Activated naive CD4-positive, alpha-beta T cell treated with anti-CD3 and anti-CD28 coated beads, Interleukin-2, amount 50 U/mL, for 24 hours (primary cell): ENCODE measurements at regions not wholly inside any gene's neighbourhood (a gene's known extent, or its start where the extent isn't known, plus 50 kb on each side); places are given as distances from the start of the nearest gene placed in this dataset.
A peak's percentile ranks its signal among the peaks of the same experiment; 100 is the strongest.

Source experiments
- H3K27ac Mint-ChIP-seq: one replicate; pipeline ENCODE4 v1.8.0; 2021; ENCODE audit warnings: mild to moderate bottlenecking, mixed read lengths
- H3K27me3 Mint-ChIP-seq: one replicate; pipeline ENCODE4 v1.8.0; 2021; ENCODE audit warnings: mixed read lengths
- H3K36me3 Mint-ChIP-seq: one replicate; pipeline ENCODE4 v1.8.0; 2021; ENCODE audit warnings: mixed read lengths
- H3K4me1 Mint-ChIP-seq: one replicate; pipeline ENCODE4 v1.8.0; 2021; ENCODE audit warnings: mixed read lengths
- H3K4me3 Mint-ChIP-seq: one replicate; pipeline ENCODE4 v1.8.0; 2021; ENCODE audit warnings: mild to moderate bottlenecking, mixed read lengths
- H3K9me3 Mint-ChIP-seq: one replicate; pipeline ENCODE4 v1.8.0; 2021; ENCODE audit warnings: mixed read lengths

GRCh38 chr3:44065311-44066094 lies 176.2 kb upstream of the TOPAZ1 start:
- Mint-ChIP-seq H3K36me3 (no peaks in the 10 kb centered on the region), H3K27ac (peak overlapping the region; percentile 43), H3K4me3 (no peak overlapping the region), H3K4me1 (peaks cover 3% of the 10 kb centered on the region), H3K9me3 (no peaks in the 10 kb centered on the region), H3K27me3 (no peaks in the 10 kb centered on the region)

- no peaks in the 10 kb centered on the region for H3K4me1 Mint-ChIP-seq
- no peak overlapping the region for H3K4me3 Mint-ChIP-seq
- no peaks in the 10 kb centered on the region for H3K27me3 Mint-ChIP-seq
- no peaks in the 10 kb centered on the region for H3K9me3 Mint-ChIP-seq
- H3K27ac Mint-ChIP-seq = no peak overlapping the region
- no peaks in the 10 kb centered on the region for H3K36me3 Mint-ChIP-seq
These were observed 174.9 kb upstream of the TOPAZ1 start for GRCh38 chr3:44066806-44067205.

DNA sequence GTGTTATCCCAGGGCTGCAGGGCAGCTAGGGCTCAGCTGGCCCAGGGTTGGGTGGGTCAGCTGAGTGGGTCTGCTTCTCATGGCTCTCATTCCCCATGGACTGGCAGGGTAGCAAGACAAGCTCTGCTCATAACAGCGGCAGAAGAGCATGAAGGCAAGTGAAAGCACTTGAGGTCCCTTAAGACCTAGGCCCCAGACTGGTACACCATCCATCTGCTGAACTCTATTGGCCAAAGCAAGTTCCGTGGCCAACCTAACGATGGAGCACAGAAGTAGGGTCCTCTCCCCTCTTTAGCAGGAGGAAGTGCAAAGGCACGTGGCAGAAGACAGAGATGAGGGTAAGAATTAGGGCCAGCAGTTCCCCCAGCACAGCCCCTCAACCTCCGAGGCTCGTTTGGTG lies 174.3 kb upstream of the TOPAZ1 start:
- Mint-ChIP-seq H3K4me1 (no peaks in the 10 kb centered on the region), H3K9me3 (no peaks in the 10 kb centered on the region), H3K36me3 (no peaks in the 10 kb centered on the region), H3K27ac (no peak overlapping the region), H3K4me3 (no peak overlapping the region), H3K27me3 (no peaks in the 10 kb centered on the region)

DNA sequence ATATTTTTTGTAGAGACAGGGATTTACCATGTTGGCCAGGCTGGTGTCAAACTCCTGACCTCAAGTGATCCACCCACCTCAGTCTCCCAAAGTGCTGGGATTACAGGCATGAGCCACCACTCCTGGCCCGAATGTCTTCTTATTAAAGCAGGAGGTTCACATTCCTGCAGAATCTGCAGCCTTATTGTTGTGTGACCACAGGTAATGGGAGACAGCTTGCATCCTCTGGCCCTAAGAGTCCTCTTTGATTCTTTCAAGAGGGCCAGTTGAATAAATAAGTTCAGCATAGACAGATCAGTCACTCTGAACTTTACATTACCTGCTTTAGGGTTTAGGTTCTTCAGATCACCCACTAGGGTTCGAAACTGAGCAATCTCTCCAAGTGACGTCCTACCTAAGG lies 172.9 kb upstream of the TOPAZ1 start:
- Mint-ChIP-seq H3K4me1 (no peaks in the 10 kb centered on the region), H3K4me3 (no peak overlapping the region), H3K27me3 (no peaks in the 10 kb centered on the region), H3K36me3 (no peaks in the 10 kb centered on the region), H3K27ac (no peak overlapping the region), H3K9me3 (no peaks in the 10 kb centered on the region)

GRCh38 chr3:44069276-44069675 lies 172.4 kb upstream of the TOPAZ1 start:
- H3K36me3 Mint-ChIP-seq = no peaks in the 10 kb centered on the region
- H3K27me3 Mint-ChIP-seq = no peaks in the 10 kb centered on the region
- H3K4me3 Mint-ChIP-seq = no peak overlapping the region
- H3K9me3 Mint-ChIP-seq = no peaks in the 10 kb centered on the region
- no peak overlapping the region for H3K27ac Mint-ChIP-seq
- H3K4me1 Mint-ChIP-seq = no peaks in the 10 kb centered on the region

DNA sequence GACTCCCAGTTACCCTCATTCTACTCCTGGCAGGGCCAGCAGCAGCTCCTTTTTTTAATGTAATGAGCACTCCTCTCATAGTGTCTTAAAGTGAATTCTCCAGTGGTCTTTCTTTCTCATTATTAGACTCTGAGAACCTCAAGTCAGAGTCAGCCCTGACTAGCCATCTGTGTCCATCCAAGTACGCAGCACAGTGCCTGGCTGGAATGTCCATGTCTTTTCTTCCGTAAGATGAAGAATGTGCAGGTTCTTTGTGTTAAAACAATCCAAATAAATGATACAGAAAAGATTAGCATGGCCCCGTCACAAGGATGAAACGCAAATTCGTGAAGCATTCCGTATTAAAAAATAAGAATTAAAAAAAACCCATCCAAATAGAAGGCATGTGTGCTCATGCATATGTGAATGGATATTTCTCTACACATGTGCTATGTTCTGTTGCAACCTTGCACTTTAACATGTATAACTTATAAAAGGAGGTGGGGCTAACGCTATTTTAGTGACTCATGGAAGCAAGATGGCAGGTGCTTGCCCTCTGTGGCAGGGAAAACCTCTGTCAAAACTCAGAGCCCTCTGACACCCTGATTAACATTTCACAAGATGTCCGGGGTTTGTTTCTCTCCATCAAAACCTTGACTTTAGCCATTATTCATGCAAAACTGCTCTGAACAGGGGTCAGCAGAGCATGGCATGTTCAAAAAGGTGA lies 170.7 kb upstream of the TOPAZ1 start:
- Mint-ChIP-seq H3K4me1 (no peaks in the 10 kb centered on the region), H3K4me3 (no peak overlapping the region), H3K27ac (no peak overlapping the region), H3K9me3 (no peaks in the 10 kb centered on the region), H3K36me3 (no peaks in the 10 kb centered on the region), H3K27me3 (no peaks in the 10 kb centered on the region)

DNA sequence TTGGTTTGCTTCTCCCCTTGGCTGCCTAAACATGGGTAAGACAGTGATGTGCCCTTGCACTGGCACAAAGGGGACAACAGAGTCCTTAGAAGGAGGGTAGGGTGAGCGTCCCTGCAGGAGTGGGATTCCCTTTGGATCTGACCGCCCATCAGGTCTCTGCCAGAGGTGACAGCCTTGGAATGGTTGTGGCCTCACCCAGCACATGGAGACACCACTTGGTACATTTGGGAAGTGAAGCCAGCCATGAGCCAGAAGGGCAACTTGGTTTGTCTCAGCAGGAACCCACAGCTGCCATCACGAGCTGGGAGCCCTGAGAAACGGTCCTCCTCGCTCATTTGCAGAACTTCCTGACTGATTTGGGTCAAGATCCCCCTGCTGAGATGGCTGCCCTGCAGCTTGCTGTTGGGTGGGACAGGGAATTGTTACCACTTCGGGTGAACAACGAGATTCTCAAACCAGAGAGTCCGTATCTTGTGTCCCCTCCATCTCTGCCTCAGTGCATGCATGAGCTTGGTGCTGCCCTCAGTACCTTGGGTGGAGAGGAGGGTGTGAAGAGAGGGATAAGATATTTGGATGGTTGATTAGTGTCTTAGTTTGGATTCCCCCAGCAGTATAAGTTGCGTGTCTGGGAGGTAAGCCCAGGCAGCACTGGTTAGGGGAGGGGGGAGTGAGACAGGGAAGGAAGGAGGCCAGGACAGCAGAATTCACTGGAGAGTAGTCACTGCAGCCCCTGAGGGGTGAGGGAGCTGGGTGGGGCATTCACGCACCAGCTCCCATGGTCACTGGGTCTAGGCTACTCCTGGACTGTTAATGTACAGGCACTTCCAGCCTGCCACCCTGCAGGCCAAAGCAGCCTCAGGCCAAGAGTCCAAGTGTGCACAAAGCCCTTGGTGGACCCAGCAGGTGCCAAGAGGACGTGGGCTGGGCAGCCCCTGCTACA lies 168.8 kb upstream of the TOPAZ1 start:
- Mint-ChIP-seq H3K27ac (no peak overlapping the region), H3K4me1 (no peaks in the 10 kb centered on the region), H3K9me3 (no peaks in the 10 kb centered on the region), H3K36me3 (no peaks in the 10 kb centered on the region), H3K27me3 (no peaks in the 10 kb centered on the region), H3K4me3 (no peak overlapping the region)

DNA sequence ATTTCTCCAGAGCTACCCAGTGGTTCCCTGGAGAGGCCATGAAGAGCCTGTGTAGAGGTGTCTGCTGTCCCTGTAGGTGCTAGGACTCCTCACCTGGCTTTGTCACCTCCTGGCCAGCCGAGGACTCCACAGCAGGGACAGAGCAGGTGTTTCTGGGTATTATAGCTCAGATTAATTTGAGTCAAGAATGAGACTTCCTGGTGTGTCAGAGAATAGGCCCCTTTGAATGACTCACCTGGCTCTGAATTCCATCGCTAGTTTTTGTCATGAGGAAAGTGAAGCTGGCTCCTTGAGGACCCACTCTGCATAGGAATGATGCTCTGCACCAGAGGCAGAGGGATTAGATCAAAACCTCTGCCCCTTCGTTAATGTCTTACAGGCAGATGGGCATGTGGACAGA lies 167.5 kb upstream of the TOPAZ1 start:
- Mint-ChIP-seq H3K27ac (no peak overlapping the region), H3K9me3 (no peaks in the 10 kb centered on the region), H3K4me1 (no peaks in the 10 kb centered on the region), H3K27me3 (no peaks in the 10 kb centered on the region), H3K36me3 (no peaks in the 10 kb centered on the region), H3K4me3 (no peak overlapping the region)

- Mint-ChIP-seq H3K9me3 (no peaks in the 10 kb centered on the region), H3K4me1 (no peaks in the 10 kb centered on the region), H3K4me3 (no peak overlapping the region), H3K36me3 (no peaks in the 10 kb centered on the region), H3K27ac (no peak overlapping the region), H3K27me3 (no peaks in the 10 kb centered on the region)
These were observed 165.4 kb upstream of the TOPAZ1 start for GRCh38 chr3:44076221-44076829.

DNA sequence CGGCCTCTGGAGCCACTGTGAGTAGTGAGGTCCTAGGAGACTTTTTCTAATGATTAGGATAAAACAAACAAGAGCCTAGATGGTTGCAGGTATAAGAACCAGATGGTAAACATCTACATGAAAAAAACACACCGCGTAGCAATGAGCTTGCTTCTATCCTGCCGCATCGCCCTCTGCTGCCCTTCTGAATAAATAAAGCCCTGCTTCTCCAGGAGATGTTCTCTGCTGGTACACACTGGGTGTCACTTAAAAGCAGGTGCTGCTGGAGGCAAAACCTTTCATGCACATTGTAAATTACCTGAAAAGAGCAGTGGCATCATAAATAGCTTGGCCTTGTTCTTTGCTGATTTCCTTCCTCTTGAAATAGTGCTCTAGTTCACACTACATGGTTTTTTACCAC lies 164.4 kb upstream of the TOPAZ1 start:
- Mint-ChIP-seq H3K9me3 (no peaks in the 10 kb centered on the region), H3K4me1 (no peaks in the 10 kb centered on the region), H3K27me3 (no peaks in the 10 kb centered on the region), H3K27ac (no peak overlapping the region), H3K4me3 (no peak overlapping the region), H3K36me3 (no peaks in the 10 kb centered on the region)

- Mint-ChIP-seq H3K36me3 (no peaks in the 10 kb centered on the region), H3K27me3 (no peaks in the 10 kb centered on the region), H3K9me3 (no peaks in the 10 kb centered on the region), H3K4me3 (no peak overlapping the region), H3K27ac (no peak overlapping the region), H3K4me1 (no peaks in the 10 kb centered on the region)
These were observed 162.8 kb upstream of the TOPAZ1 start for GRCh38 chr3:44078863-44079262.

- Mint-ChIP-seq H3K27ac (no peak overlapping the region), H3K4me3 (no peak overlapping the region), H3K4me1 (no peaks in the 10 kb centered on the region), H3K27me3 (no peaks in the 10 kb centered on the region), H3K36me3 (no peaks in the 10 kb centered on the region), H3K9me3 (no peaks in the 10 kb centered on the region)
These were observed 161.8 kb upstream of the TOPAZ1 start for GRCh38 chr3:44079916-44080315.

GRCh38 chr3:44080474-44081072 lies 161.1 kb upstream of the TOPAZ1 start:
- H3K4me3 Mint-ChIP-seq = no peak overlapping the region
- no peaks in the 10 kb centered on the region for H3K9me3 Mint-ChIP-seq
- no peaks in the 10 kb centered on the region for H3K36me3 Mint-ChIP-seq
- H3K27me3 Mint-ChIP-seq = no peaks in the 10 kb centered on the region
- H3K4me1 Mint-ChIP-seq = no peaks in the 10 kb centered on the region
- no peak overlapping the region for H3K27ac Mint-ChIP-seq

GRCh38 chr3:44090036-44090435 lies 151.7 kb upstream of the TOPAZ1 start:
- H3K36me3 Mint-ChIP-seq = no peaks in the 10 kb centered on the region
- H3K27me3 Mint-ChIP-seq = peaks cover 9% of the 10 kb centered on the region
- no peaks in the 10 kb centered on the region for H3K9me3 Mint-ChIP-seq
- H3K4me1 Mint-ChIP-seq = no peaks in the 10 kb centered on the region
- no peak overlapping the region for H3K27ac Mint-ChIP-seq
- H3K4me3 Mint-ChIP-seq = no peak overlapping the region

GRCh38 chr3:44092497-44092896 lies 149.2 kb upstream of the TOPAZ1 start:
- Mint-ChIP-seq H3K4me1 (no peaks in the 10 kb centered on the region), H3K4me3 (no peak overlapping the region), H3K9me3 (no peaks in the 10 kb centered on the region), H3K27ac (no peak overlapping the region), H3K36me3 (no peaks in the 10 kb centered on the region), H3K27me3 (peaks cover 20% of the 10 kb centered on the region)
